Fibroblast of pulmonary artery (primary cell): ENCODE measurements at regions not wholly inside any gene's neighbourhood (a gene's known extent, or its start where the extent isn't known, plus 50 kb on each side); places are given as distances from the start of the nearest gene placed in this dataset.

Experiments used
- DNase-seq: peaks from one replicate; pipeline ENCODE4 v3.0.0-alpha.2; 2010; ENCODE audit warnings: low read depth
- H3K4me3 ChIP-seq: replicated peaks from 2 replicates; pipeline ENCODE4 v1.5.1; 2011; ENCODE audit warnings: low read depth, mild to moderate bottlenecking, control low read depth, low read length, moderate library complexity
- CTCF ChIP-seq: IDR thresholded peaks from 2 replicates; pipeline ENCODE4 v1.5.1; 2011; ENCODE audit warnings: mild to moderate bottlenecking, control low read depth, low read length, inconsistent platforms; ENCODE audit errors: missing control alignments

- no peak overlapping the region for H3K4me3 ChIP-seq
- no peak for DNase-seq
- TF ChIP-seq CTCF: no peak
These were observed 1035.6 kb downstream of the PCDH17 start for GRCh38 chr13:58667096-58667495.

GRCh38 chr13:58680115-58680514 lies 1048.6 kb downstream of the PCDH17 start:
- no peak for TF ChIP-seq CTCF
- no peak overlapping the region for H3K4me3 ChIP-seq
- DNase-seq: no peak

- no peak overlapping the region for H3K4me3 ChIP-seq
- DNase-seq: no peak
- TF ChIP-seq CTCF: no peak
These were observed 1051.1 kb downstream of the PCDH17 start for GRCh38 chr13:58682616-58683015.

GRCh38 chr13:58687148-58687547 lies 1055.6 kb downstream of the PCDH17 start:
- no peak for DNase-seq
- TF ChIP-seq CTCF: no peak
- H3K4me3 ChIP-seq: no peak overlapping the region

GRCh38 chr13:58698531-58698930 lies 1067.0 kb downstream of the PCDH17 start:
- no peak for DNase-seq
- H3K4me3 ChIP-seq: no peak overlapping the region
- no peak for TF ChIP-seq CTCF

- no peak for TF ChIP-seq CTCF
- DNase-seq: no peak
- H3K4me3 ChIP-seq: no peak overlapping the region
These were observed 1073.4 kb downstream of the PCDH17 start for GRCh38 chr13:58704953-58705352.

GRCh38 chr13:58706421-58706820 lies 1074.9 kb downstream of the PCDH17 start:
- no peak for DNase-seq
- no peak overlapping the region for H3K4me3 ChIP-seq
- TF ChIP-seq CTCF: no peak
